Parathyroid adenoma (tissue), 2 donors: ENCODE measurements at regions not wholly inside any gene's neighbourhood (a gene's known extent, or its start where the extent isn't known, plus 50 kb on each side); places are given as distances from the start of the nearest gene placed in this dataset.

Experiments
- H2AFZ ChIP-seq: fragments of 300-600 bp; sonication (generic); one replicate; pipeline ENCODE4 v1.7.0; 2017; ENCODE audit warnings: antibody characterized with exemption, mild to moderate bottlenecking
- H3K27ac ChIP-seq: fragments of 300-600 bp; sonication (generic); one replicate; pipeline ENCODE4 v1.7.0; 2017
- H3K27me3 ChIP-seq: fragments of 300-600 bp; sonication (generic); one replicate; pipeline ENCODE4 v1.7.0; 2017; ENCODE audit warnings: low read length; ENCODE audit not compliant: control insufficient read depth, insufficient read depth
- H3K36me3 ChIP-seq: fragments of 300-600 bp; sonication (generic); one replicate; pipeline ENCODE4 v1.7.0; 2017; ENCODE audit warnings: low read length; ENCODE audit not compliant: control insufficient read depth, insufficient read depth
- H3K4me1 ChIP-seq: fragments of 300-600 bp; sonication (generic); one replicate; pipeline ENCODE4 v1.7.0; 2017; ENCODE audit warnings: control low read depth
- H3K4me2 ChIP-seq: fragments of 300-600 bp; sonication (generic); one replicate; pipeline ENCODE4 v1.7.0; 2017; ENCODE audit warnings: low read length
- H3K4me3 ChIP-seq: fragments of 300-600 bp; sonication (generic); one replicate; pipeline ENCODE4 v1.7.0; 2017; ENCODE audit warnings: low read depth, low read length
- H3K79me2 ChIP-seq: fragments of 300-600 bp; sonication (generic); one replicate; pipeline ENCODE4 v1.7.0; 2017; ENCODE audit warnings: control low read depth
- H3K9ac ChIP-seq: fragments of 300-600 bp; sonication (generic); one replicate; pipeline ENCODE4 v1.7.0; 2017; ENCODE audit warnings: mild to moderate bottlenecking
- H3K9me3 ChIP-seq: fragments of 300-600 bp; sonication (generic); one replicate; pipeline ENCODE4 v1.7.0; 2017; ENCODE audit warnings: low read length; ENCODE audit not compliant: control insufficient read depth
- CTCF ChIP-seq: fragments of 300-600 bp; sonication (generic); IDR thresholded peaks from one replicate; pipeline ENCODE4 v1.7.0; 2017; ENCODE audit warnings: antibody characterized with exemption, mild to moderate bottlenecking
- donor health status: primary hyperparathyroidism.

GRCh38 chr1:191279266-191279800 is 801.7 kb upstream of the BRINP3 start:
- Histone ChIP-seq H3K9me3 (peaks cover 5% of the 10 kb centered on the region), H3K4me3 (no peak overlapping the region), H3K9ac (no peak overlapping the region), H3K4me2 (no peak overlapping the region), H3K27ac (no peak overlapping the region), H3K4me1 (no peaks in the 10 kb centered on the region), H2AFZ (no peak overlapping the region), H3K27me3 (no peaks in the 10 kb centered on the region), H3K36me3 (peaks cover 5% of the 10 kb centered on the region), H3K79me2 (no peaks in the 10 kb centered on the region)
- TF ChIP-seq CTCF = no peak

GRCh38 chr1:191284175-191284574 is 806.5 kb upstream of the BRINP3 start:
- no peaks in the 10 kb centered on the region for H3K79me2 ChIP-seq
- H3K4me3 ChIP-seq = no peak overlapping the region
- peaks cover 5% of the 10 kb centered on the region for H3K36me3 ChIP-seq
- no peak overlapping the region for H3K27ac ChIP-seq
- H3K4me1 ChIP-seq = no peaks in the 10 kb centered on the region
- H3K27me3 ChIP-seq = no peaks in the 10 kb centered on the region
- TF ChIP-seq CTCF = no peak
- peaks cover 5% of the 10 kb centered on the region for H3K9me3 ChIP-seq
- H2AFZ ChIP-seq = no peak overlapping the region
- no peak overlapping the region for H3K9ac ChIP-seq
- no peak overlapping the region for H3K4me2 ChIP-seq

GRCh38 chr1:191290441-191290840 is 812.8 kb upstream of the BRINP3 start:
- Histone ChIP-seq H3K4me2 (no peak overlapping the region), H3K4me1 (no peaks in the 10 kb centered on the region), H3K27ac (no peak overlapping the region), H3K9ac (no peak overlapping the region), H3K79me2 (no peaks in the 10 kb centered on the region), H3K36me3 (no peaks in the 10 kb centered on the region), H2AFZ (no peak overlapping the region), H3K4me3 (no peak overlapping the region), H3K9me3 (no peaks in the 10 kb centered on the region), H3K27me3 (no peaks in the 10 kb centered on the region)
- no peak for TF ChIP-seq CTCF

- no peaks in the 10 kb centered on the region for H3K27me3 ChIP-seq
- H3K9me3 ChIP-seq = no peaks in the 10 kb centered on the region
- H3K4me2 ChIP-seq = no peak overlapping the region
- no peaks in the 10 kb centered on the region for H3K4me1 ChIP-seq
- no peak overlapping the region for H2AFZ ChIP-seq
- no peaks in the 10 kb centered on the region for H3K36me3 ChIP-seq
- no peak for TF ChIP-seq CTCF
- H3K9ac ChIP-seq = no peak overlapping the region
- no peak overlapping the region for H3K27ac ChIP-seq
- H3K4me3 ChIP-seq = no peak overlapping the region
- H3K79me2 ChIP-seq = no peaks in the 10 kb centered on the region
Observed at GRCh38 chr1:191305370-191305769, 827.7 kb upstream of the BRINP3 start.

- no peaks in the 10 kb centered on the region for H3K79me2 ChIP-seq
- no peak overlapping the region for H2AFZ ChIP-seq
Observed at GRCh38 chr1:191306916-191307315, 829.3 kb upstream of the BRINP3 start.

More at GRCh38 chr1:191306916-191307315, 829.3 kb upstream of the BRINP3 start:
- Histone ChIP-seq H3K27me3 (no peaks in the 10 kb centered on the region), H3K36me3 (no peaks in the 10 kb centered on the region), H3K9me3 (no peaks in the 10 kb centered on the region), H3K4me3 (no peak overlapping the region), H3K27ac (no peak overlapping the region), H3K9ac (no peak overlapping the region), H3K4me1 (no peaks in the 10 kb centered on the region), H3K4me2 (no peak overlapping the region)
- TF ChIP-seq CTCF = no peak
